Large intestine (tissue), 3 donors: ENCODE measurements at regions not wholly inside any gene's neighbourhood (a gene's known extent, or its start where the extent isn't known, plus 50 kb on each side); places are given as distances from the start of the nearest gene placed in this dataset.

ENCODE experiments used
- DNase-seq, 2 donors: peaks; one replicate each; pipeline versions ENCODE4 v3.0.0 to v3.0.0-alpha.2; 2013
- H3K27ac ChIP-seq: one replicate; pipeline ENCODE4 v1.5.1; 2013; ENCODE audit warnings: low read length
- H3K27me3 ChIP-seq: 2 replicates; pipeline ENCODE4 v1.6.1; 2013; ENCODE audit warnings: low read length; ENCODE audit not compliant: control insufficient read depth, insufficient read depth
- H3K36me3 ChIP-seq: 2 replicates; pipeline ENCODE4 v1.6.1; 2013; ENCODE audit warnings: low read length; ENCODE audit not compliant: control insufficient read depth, insufficient read depth
- H3K4me1 ChIP-seq: one replicate; pipeline ENCODE4 v1.6.1; 2013; ENCODE audit warnings: low read length; ENCODE audit not compliant: control insufficient read depth, insufficient read depth
- H3K4me3 ChIP-seq: one replicate; pipeline ENCODE4 v1.5.1; 2013; ENCODE audit warnings: low read length
- H3K9me3 ChIP-seq: one replicate; pipeline ENCODE4 v1.6.1; 2013; ENCODE audit warnings: mild to moderate bottlenecking, low read depth, low read length, moderate library complexity; ENCODE audit not compliant: control insufficient read depth
- WGBS: methylation state at CpG from one replicate; pipeline ENCODE4 v1.1.5; 2013; ENCODE audit warnings: low lambda C conversion rate; ENCODE audit not compliant: insufficient coverage; 5-methylcytosine and 5-hydroxymethylcytosine counted together

GRCh38 chr1:234676103-234676594 lies 66.2 kb upstream of the IRF2BP2 start:
- peak; percentile 70 to 71 for DNase-seq
- 20% methylated on average over 1 of the region's 13 CpGs for WGBS
- no peaks in the 10 kb centered on the region for H3K9me3 ChIP-seq
- H3K36me3 ChIP-seq = no peaks in the 10 kb centered on the region
- peak overlapping the region; percentile 40 for H3K4me3 ChIP-seq
- no peaks in the 10 kb centered on the region for H3K27me3 ChIP-seq
- H3K27ac ChIP-seq = peak overlapping the region; percentile 8
- peaks cover 7% of the 10 kb centered on the region for H3K4me1 ChIP-seq

DNA sequence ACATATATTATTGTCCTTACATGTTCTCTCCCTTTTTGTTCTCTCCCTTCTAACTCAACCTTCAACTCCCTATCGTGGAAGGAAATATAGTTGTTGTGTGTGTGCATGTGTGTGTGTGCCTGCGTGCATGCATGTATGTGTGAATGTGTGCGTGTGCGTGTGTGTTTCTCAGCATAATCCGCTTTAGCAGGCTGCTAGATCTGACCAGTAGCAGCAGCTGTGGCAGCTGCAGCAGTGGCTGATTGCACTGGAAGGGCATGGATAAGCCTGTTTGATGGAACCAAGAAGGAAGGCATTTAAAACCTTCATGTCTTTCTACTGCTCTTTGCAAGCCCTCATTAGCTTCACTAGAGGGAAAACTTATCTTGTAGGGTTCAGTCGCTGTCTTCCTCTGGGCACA lies 65.6 kb upstream of the IRF2BP2 start:
- Histone ChIP-seq H3K27me3 (no peaks in the 10 kb centered on the region), H3K4me3 (no peak overlapping the region), H3K27ac (no peak overlapping the region), H3K36me3 (no peaks in the 10 kb centered on the region), H3K9me3 (no peaks in the 10 kb centered on the region), H3K4me1 (peaks cover 12% of the 10 kb centered on the region)
- WGBS = 80% methylated on average over 1 of the region's 6 CpGs
- DNase-seq = no peak

DNA sequence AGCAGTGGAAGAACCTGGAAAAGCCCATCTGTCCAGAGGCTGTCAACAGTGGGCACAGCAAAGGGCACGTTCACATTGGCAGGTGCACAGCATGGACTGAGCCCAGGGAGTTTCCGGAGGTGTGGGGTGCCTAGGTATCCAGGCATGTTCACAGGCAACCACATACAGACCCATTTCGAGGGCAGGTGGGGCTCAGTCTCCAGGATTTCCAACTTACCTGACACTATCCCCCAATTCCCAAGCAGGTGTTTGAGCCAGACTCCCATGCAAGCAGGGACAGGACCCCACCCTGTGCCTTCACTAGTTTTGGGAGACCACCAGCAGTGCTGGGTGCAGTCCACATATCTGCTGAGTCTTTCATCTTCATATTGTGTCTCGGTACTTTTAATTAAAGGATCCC lies 65.0 kb upstream of the IRF2BP2 start:
- H3K27ac ChIP-seq = no peak overlapping the region
- H3K27me3 ChIP-seq = no peaks in the 10 kb centered on the region
- no peak for DNase-seq
- H3K36me3 ChIP-seq = no peaks in the 10 kb centered on the region
- H3K9me3 ChIP-seq = no peaks in the 10 kb centered on the region
- WGBS = 100% methylated on average over 1 of the region's 4 CpGs
- H3K4me1 ChIP-seq = peaks cover 17% of the 10 kb centered on the region
- H3K4me3 ChIP-seq = no peak overlapping the region

- Histone ChIP-seq H3K27me3 (no peaks in the 10 kb centered on the region), H3K27ac (no peak overlapping the region), H3K9me3 (no peaks in the 10 kb centered on the region), H3K36me3 (no peaks in the 10 kb centered on the region), H3K4me3 (no peak overlapping the region), H3K4me1 (peaks cover 24% of the 10 kb centered on the region)
- DNase-seq = no peak
- WGBS = no CpG with 5 or more reads among the region's 4 CpGs
Observed at GRCh38 chr1:234674218-234674815, 64.3 kb upstream of the IRF2BP2 start.

DNA sequence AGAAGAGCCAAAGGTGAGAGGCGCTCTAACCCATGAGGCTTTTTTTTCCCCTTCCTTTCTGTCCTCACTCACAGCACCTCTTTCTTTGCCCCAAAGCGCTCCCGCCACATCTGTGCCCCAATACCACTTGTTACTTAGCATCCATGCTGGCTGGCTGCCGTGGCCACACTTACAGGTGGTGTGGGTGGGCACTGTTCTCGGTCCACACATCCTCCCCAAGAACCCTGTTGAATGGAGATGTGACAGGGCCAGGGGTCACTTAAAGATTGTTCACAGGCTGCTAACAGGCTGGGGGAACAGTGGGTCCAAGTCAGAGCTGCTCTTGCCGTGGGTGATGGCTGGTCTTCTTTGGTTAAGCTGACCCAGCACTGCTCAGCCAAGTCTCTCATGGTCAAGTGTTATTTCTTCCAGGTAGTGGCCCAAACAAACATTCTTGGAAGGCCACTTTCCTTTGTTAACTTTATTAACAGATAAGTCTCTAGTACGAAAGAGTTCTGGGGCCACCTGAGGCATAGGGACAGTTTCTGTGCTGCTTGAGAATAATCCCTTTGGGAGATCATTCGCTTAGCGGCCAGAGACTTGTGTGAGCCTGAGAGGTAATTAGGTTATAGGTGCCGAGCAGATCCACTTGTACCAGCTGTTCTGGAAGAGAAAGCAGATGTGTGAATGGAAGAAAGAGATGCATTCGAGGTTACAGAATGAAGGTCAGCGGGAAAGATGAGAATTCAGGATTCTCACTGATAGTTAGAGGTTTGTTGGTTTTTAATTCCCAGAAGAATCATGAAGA lies 62.6 kb upstream of the IRF2BP2 start:
- no peaks in the 10 kb centered on the region for H3K36me3 ChIP-seq
- H3K9me3 ChIP-seq = peaks cover 5% of the 10 kb centered on the region
- 90% methylated on average over 2 of the region's 12 CpGs for WGBS
- no peaks in the 10 kb centered on the region for H3K27me3 ChIP-seq
- no peak overlapping the region for H3K4me3 ChIP-seq
- H3K27ac ChIP-seq = no peak overlapping the region
- H3K4me1 ChIP-seq = peaks cover 24% of the 10 kb centered on the region
- no peak for DNase-seq

- peak in 1 of 2 donors; percentile 75 for DNase-seq
- Histone ChIP-seq H3K27me3 (no peaks in the 10 kb centered on the region), H3K4me3 (no peak overlapping the region), H3K9me3 (peaks cover 5% of the 10 kb centered on the region), H3K4me1 (peaks cover 24% of the 10 kb centered on the region), H3K27ac (peak overlapping the region; percentile 60), H3K36me3 (no peaks in the 10 kb centered on the region)
- 40% methylated on average over 4 of the region's 10 CpGs for WGBS
Observed at GRCh38 chr1:234670967-234671626, 61.1 kb upstream of the IRF2BP2 start.

GRCh38 chr1:234669499-234669898 lies 59.5 kb upstream of the IRF2BP2 start:
- Histone ChIP-seq H3K27ac (no peak overlapping the region), H3K27me3 (no peaks in the 10 kb centered on the region), H3K4me3 (no peak overlapping the region), H3K4me1 (peaks cover 24% of the 10 kb centered on the region), H3K36me3 (no peaks in the 10 kb centered on the region), H3K9me3 (peaks cover 5% of the 10 kb centered on the region)
- DNase-seq = no peak
- no CpG with 5 or more reads among the region's 1 CpG for WGBS

- Histone ChIP-seq H3K27me3 (no peaks in the 10 kb centered on the region), H3K4me1 (peaks cover 24% of the 10 kb centered on the region), H3K9me3 (peaks cover 5% of the 10 kb centered on the region), H3K36me3 (no peaks in the 10 kb centered on the region), H3K4me3 (no peak overlapping the region), H3K27ac (no peak overlapping the region)
- no peak for DNase-seq
- 88% methylated on average over 3 of the region's 5 CpGs for WGBS
Observed at GRCh38 chr1:234668577-234668955, 58.6 kb upstream of the IRF2BP2 start.

DNA sequence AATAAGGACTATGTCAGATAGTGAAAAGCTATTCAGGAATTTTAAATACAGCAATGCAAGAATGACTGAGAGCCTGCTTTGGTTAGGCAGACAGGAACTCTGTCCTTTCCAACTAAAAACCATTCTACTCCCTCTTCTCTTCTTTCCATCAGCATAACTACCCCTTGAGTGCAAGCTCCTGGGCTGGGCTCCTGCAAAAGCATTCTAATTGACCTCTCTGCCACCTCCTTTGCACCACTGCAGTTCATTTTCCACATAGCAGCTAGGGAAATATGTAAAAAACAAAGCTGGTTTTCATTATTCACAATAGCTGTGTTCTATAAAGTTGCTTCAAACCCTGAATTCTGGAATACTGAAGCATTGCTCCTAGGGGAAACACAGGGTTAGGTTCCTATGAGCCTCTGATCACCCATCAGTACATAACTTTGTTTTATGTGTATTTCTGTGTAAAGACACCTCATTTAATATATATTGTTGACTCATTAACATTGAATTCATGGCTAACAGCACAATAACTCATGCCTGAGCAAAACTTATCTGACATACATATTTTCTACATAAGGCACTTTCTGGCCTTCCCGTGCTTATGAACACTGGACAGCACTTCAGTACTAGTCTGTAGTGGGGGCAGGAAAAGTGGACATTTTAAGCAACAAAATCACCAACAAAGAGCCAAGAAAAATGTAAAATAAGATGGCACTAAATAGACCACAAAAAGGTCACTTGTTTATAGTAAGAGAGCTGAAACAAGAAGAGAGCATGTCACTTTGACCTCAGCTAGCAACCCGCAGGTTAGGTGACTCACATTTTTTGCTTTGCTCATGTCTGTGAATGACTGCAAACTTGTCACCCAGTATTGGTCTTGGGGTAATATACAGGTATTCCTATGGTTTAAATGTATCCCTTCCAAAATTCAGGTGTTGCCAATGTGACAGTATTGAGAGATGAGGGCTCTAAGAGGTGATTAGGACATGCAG lies 57.9 kb upstream of the IRF2BP2 start:
- WGBS = 100% methylated on average over 1 of the region's 2 CpGs
- no peak overlapping the region for H3K4me3 ChIP-seq
- peaks cover 24% of the 10 kb centered on the region for H3K4me1 ChIP-seq
- H3K27me3 ChIP-seq = no peaks in the 10 kb centered on the region
- H3K36me3 ChIP-seq = no peaks in the 10 kb centered on the region
- H3K9me3 ChIP-seq = peaks cover 5% of the 10 kb centered on the region
- no peak for DNase-seq
- no peak overlapping the region for H3K27ac ChIP-seq

DNA sequence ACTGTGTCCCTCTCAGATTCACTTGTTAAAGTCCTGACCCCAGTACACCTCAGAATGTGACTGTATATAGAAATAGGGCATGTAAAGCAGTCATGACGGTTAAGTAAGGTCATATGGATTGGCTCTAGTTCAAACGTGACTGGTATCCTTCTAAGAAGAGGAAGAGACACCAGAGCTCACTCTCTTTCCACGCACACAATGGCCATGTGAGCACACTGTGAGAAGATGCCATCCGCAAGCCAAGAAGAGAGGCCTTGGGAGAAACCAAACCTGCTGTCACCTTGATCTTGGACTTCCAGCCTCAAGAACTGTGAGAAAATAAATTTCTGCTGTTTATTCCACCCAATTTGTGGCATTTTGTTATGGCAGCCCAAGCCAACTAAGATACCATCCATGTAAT lies 56.8 kb upstream of the IRF2BP2 start:
- Histone ChIP-seq H3K27ac (no peak overlapping the region), H3K27me3 (no peaks in the 10 kb centered on the region), H3K9me3 (peaks cover 5% of the 10 kb centered on the region), H3K36me3 (no peaks in the 10 kb centered on the region), H3K4me3 (no peak overlapping the region), H3K4me1 (peaks cover 26% of the 10 kb centered on the region)
- no peak for DNase-seq
- no CpG with 5 or more reads among the region's 4 CpGs for WGBS
